ENCODE measurements at regions not wholly inside any gene's neighbourhood (a gene's known extent, or its start where the extent isn't known, plus 50 kb on each side); places are given as distances from the start of the nearest gene placed in this dataset.

- Histone ChIP-seq H3K4me2 (ENCODE audit: low read depth, low read length) (no peak overlapping the region), H3K18ac (ENCODE audit: low read depth, low read length) (no peak overlapping the region), H2AFZ (replicated peaks; ENCODE audit: low read length, poor library complexity) (no peak overlapping the region), H4K8ac (ENCODE audit: low read depth in 2 of 2, low read length in 2 of 2) (no peak overlapping the region), H2AK9ac (replicated peaks; ENCODE audit: low read depth, low read length, poor library complexity) (no peak overlapping the region), H3K79me1 (ENCODE audit: low read depth in 1 of 2, low read length in 2 of 2) (no peaks in the 10 kb centered on the region), H3K23ac (ENCODE audit: low read depth, low read length) (no peak overlapping the region), H4K20me1 (ENCODE audit: insufficient read depth, low read length) (no peaks in the 10 kb centered on the region), H3K9me3 (ENCODE audit: control insufficient read depth, insufficient read depth, low read length) (no peaks in the 10 kb centered on the region), H3K9me1 (ENCODE audit: insufficient read depth, low read length) (no peaks in the 10 kb centered on the region), H2BK15ac (ENCODE audit: low read depth, low read length) (no peak overlapping the region), H3K27ac (ENCODE audit: insufficient read depth, low read length) (no peak overlapping the region), H3K14ac (replicated peaks; ENCODE audit: low read depth, low read length) (no peak overlapping the region), H3K27me3 (ENCODE audit: control insufficient read depth, insufficient read depth, low read length) (no peaks in the 10 kb centered on the region), H2BK20ac (ENCODE audit: low read depth, low read length) (no peak overlapping the region), H3K36me3 (ENCODE audit: control insufficient read depth, insufficient read depth, low read length) (no peaks in the 10 kb centered on the region), H3K4me3 (ENCODE audit: insufficient read depth, low read depth, low read length) (no peak overlapping the region), H4K91ac (ENCODE audit: insufficient read depth, low read depth, low read length) (no peak overlapping the region), H2BK5ac (ENCODE audit: low read depth, low read length, poor library complexity, severe bottlenecking) (no peak overlapping the region), H2BK120ac (ENCODE audit: low read depth, low read length) (no peak overlapping the region), H3K56ac (ENCODE audit: extremely low read depth, insufficient read depth, low read length) (no peak overlapping the region), H3K9ac (ENCODE audit: low read depth, low read length) (no peak overlapping the region), H3K4ac (ENCODE audit: low read depth, low read length) (no peak overlapping the region), H3K4me1 (ENCODE audit: control insufficient read depth, insufficient read depth, low read length) (no peaks in the 10 kb centered on the region), H4K5ac (ENCODE audit: low read depth, low read length) (no peak overlapping the region), H2AK5ac (ENCODE audit: low read depth, low read length) (no peak overlapping the region)
- no peak for ATAC-seq (ENCODE audit: low read depth)
- dilution Hi-C loops (cut with HindIII; ENCODE audit: low sequenced_read_pairs, unreplicated experiment) (no loop called here), in situ Hi-C loops (cut with MboI; ENCODE audit: low sequenced_read_pairs) (no loop called here), intact Hi-C loops (cut with micrococcal nuclease) (no loop called here)
- no peak for DNase-seq
- no peak for TF ChIP-seq MAFK (IDR thresholded peaks at IDR 0.05; ENCODE audit: low read depth, low read length)
- no peak for TF ChIP-seq POLR2A (IDR thresholded peaks at IDR 0.05; ENCODE audit: low read depth, low read length)
- no peak for TF ChIP-seq MXI1 (IDR thresholded peaks at IDR 0.05; ENCODE audit: borderline replicate concordance, low read depth, low read length)
- no peak for TF ChIP-seq RAD21 (IDR thresholded peaks at IDR 0.05; ENCODE audit: low read length)
- TF ChIP-seq CEBPB (IDR thresholded peaks at IDR 0.05; ENCODE audit: low read depth, low read length), result no peak
- no peak for TF ChIP-seq RFX5 (IDR thresholded peaks at IDR 0.05; ENCODE audit: low read depth, low read length)
- TF ChIP-seq FOS (IDR thresholded peaks at IDR 0.05; ENCODE audit: low read depth, low read length), result no peak
- TF ChIP-seq, protein P1, sequence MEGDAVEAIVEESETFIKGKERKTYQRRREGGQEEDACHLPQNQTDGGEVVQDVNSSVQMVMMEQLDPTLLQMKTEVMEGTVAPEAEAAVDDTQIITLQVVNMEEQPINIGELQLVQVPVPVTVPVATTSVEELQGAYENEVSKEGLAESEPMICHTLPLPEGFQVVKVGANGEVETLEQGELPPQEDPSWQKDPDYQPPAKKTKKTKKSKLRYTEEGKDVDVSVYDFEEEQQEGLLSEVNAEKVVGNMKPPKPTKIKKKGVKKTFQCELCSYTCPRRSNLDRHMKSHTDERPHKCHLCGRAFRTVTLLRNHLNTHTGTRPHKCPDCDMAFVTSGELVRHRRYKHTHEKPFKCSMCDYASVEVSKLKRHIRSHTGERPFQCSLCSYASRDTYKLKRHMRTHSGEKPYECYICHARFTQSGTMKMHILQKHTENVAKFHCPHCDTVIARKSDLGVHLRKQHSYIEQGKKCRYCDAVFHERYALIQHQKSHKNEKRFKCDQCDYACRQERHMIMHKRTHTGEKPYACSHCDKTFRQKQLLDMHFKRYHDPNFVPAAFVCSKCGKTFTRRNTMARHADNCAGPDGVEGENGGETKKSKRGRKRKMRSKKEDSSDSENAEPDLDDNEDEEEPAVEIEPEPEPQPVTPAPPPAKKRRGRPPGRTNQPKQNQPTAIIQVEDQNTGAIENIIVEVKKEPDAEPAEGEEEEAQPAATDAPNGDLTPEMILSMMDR (conservative IDR thresholded peaks at IDR 0.05; ENCODE audit: low read depth, low read length), result no peak
- TF ChIP-seq, protein P2, sequence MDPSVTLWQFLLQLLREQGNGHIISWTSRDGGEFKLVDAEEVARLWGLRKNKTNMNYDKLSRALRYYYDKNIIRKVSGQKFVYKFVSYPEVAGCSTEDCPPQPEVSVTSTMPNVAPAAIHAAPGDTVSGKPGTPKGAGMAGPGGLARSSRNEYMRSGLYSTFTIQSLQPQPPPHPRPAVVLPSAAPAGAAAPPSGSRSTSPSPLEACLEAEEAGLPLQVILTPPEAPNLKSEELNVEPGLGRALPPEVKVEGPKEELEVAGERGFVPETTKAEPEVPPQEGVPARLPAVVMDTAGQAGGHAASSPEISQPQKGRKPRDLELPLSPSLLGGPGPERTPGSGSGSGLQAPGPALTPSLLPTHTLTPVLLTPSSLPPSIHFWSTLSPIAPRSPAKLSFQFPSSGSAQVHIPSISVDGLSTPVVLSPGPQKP (IDR thresholded peaks at IDR 0.05; ENCODE audit: borderline replicate concordance, low read depth, low read length), result no peak
- no peak for TF ChIP-seq SMC3 (IDR thresholded peaks at IDR 0.05; ENCODE audit: low read depth, low read length)
- TF ChIP-seq, protein P3, sequence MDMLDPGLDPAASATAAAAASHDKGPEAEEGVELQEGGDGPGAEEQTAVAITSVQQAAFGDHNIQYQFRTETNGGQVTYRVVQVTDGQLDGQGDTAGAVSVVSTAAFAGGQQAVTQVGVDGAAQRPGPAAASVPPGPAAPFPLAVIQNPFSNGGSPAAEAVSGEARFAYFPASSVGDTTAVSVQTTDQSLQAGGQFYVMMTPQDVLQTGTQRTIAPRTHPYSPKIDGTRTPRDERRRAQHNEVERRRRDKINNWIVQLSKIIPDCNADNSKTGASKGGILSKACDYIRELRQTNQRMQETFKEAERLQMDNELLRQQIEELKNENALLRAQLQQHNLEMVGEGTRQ (IDR thresholded peaks at IDR 0.05; ENCODE audit: low read depth, low read length), result no peak
- CTCF ChIA-PET, result no interaction called here
- BruUV-seq (replicated peaks), result no TSS peak
- POLR2A ChIA-PET (ENCODE audit: unreplicated experiment), result no interaction called here
These were observed 216.4 kb upstream of the PDGFD start for GRCh38 chr11:104380358-104380757.

Measured in IMR-90 (cell line).